Gastroesophageal sphincter (tissue), 3 donors: ENCODE measurements at regions not wholly inside any gene's neighbourhood (a gene's known extent, or its start where the extent isn't known, plus 50 kb on each side); places are given as distances from the start of the nearest gene placed in this dataset.

Experiments used
- CTCF ChIP-seq, 4 experiments: fragments of 200-600 bp in 2 of 4; fragments of 450-650 bp in 2 of 4; sonication (generic) in 1 of 4; IDR thresholded peaks; one replicate each; pipeline ENCODE4 v1.5.1; 2017 to 2019; ENCODE audit warnings: antibody characterized with exemption in 4 of 4, mild to moderate bottlenecking in 2 of 4, moderate library complexity in 2 of 4
- POLR2AphosphoS5 ChIP-seq: sonication (generic); formaldehyde crosslinking; IDR thresholded peaks from one replicate; pipeline ENCODE4 v1.6.1; 2017; ENCODE audit warnings: antibody characterized with exemption

GRCh38 chr22:48929276-48929790 is 898.3 kb downstream of the BRD1 start:
- TF ChIP-seq CTCF (IDR thresholded peaks at IDR 0.05) (no peak), POLR2AphosphoS5 (no peak)
